DND-41 (cell line): ENCODE measurements at regions not wholly inside any gene's neighbourhood (a gene's known extent, or its start where the extent isn't known, plus 50 kb on each side); places are given as distances from the start of the nearest gene placed in this dataset.

Experiments
- CTCF ChIP-seq: IDR thresholded peaks from 2 replicates; pipeline ENCODE4 v1.5.1; 2012; ENCODE audit warnings: borderline replicate concordance, low read length, moderate library complexity, mild to moderate bottlenecking; ENCODE audit not compliant: poor library complexity, severe bottlenecking; ENCODE audit errors: extremely low read depth
- EZH2 ChIP-seq: IDR thresholded peaks from 3 replicates; pipeline ENCODE4 v1.6.1; 2012; ENCODE audit warnings: borderline replicate concordance, low read depth, mild to moderate bottlenecking, moderate library complexity, low read length, inconsistent platforms; ENCODE audit not compliant: severe bottlenecking

GRCh38 chr2:189386741-189387140 is 54.5 kb upstream of the WDR75 start:
- TF ChIP-seq EZH2 (no peak), CTCF (no peak)
